ENCODE measurements at regions not wholly inside any gene's neighbourhood (a gene's known extent, or its start where the extent isn't known, plus 50 kb on each side); places are given as distances from the start of the nearest gene placed in this dataset.

GRCh38 chr6:11450037-11450436 lies 87.5 kb upstream of the TMEM170B start:
- TF ChIP-seq CTCF (IDR thresholded peaks at IDR 0.05) (no peak), POLR2A (IDR thresholded peaks at IDR 0.05) (no peak), EP300 (IDR thresholded peaks at IDR 0.05) (no peak)
